OCI-M1 (cell line): ENCODE measurements at regions not wholly inside any gene's neighbourhood (a gene's known extent, or its start where the extent isn't known, plus 50 kb on each side); places are given as distances from the start of the nearest gene placed in this dataset.
A peak's percentile ranks its signal among the peaks of the same experiment; 100 is the strongest.

Experiments
- DNase-seq: peaks from one replicate; lab custom pipeline; 2025; lab: John Stamatoyannopoulos, UW

GRCh38 chr2:193980599-193980998 is 1676.4 kb upstream of the SLC39A10 start:
- DNase-seq, result no peak

DNA sequence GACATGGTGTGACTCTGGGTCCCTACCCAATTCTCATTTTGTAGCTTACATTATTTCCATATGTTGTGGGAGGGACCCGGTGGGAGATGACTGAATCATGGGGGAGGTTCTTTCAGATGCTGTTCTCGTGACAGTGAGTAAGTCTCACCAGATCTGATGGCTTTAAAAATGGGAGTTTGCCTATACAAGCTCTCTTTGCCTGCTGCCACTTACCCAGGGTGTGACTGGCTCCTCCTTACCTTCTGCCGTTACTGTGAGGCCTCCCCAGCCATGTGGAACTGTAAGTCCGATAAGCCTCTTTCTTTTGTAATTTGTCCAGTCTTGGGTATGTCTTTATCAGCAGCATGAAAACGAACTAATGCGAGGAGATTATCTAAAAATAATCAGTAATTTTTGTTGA is 1683.2 kb upstream of the SLC39A10 start:
- DNase-seq, result peak; percentile 61

- peak; percentile 72 for DNase-seq
Observed at GRCh38 chr2:193966590-193966989, 1690.4 kb upstream of the SLC39A10 start.

DNA sequence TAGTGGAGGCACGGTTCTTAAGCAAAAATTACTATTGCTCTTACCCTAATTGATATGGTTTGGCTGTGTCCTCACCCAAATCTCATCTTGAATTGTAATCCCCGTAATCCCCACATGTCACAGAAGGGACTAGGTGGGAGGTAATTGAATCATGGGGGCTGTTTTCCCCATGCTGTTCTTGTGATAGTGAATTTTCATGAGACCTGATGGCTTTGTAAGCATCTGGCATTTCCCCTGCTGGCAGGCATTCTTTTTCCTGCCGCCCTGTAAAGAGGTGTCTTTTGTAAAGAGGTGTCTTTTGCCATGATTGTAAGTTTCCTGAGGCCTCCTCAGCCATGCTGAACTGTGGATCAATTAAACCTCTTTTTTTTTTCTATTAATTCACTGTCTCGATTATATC is 1691.8 kb upstream of the SLC39A10 start:
- no peak for DNase-seq

GRCh38 chr2:193963472-193964119 is 1693.4 kb upstream of the SLC39A10 start:
- peak; percentile 87 for DNase-seq

DNA sequence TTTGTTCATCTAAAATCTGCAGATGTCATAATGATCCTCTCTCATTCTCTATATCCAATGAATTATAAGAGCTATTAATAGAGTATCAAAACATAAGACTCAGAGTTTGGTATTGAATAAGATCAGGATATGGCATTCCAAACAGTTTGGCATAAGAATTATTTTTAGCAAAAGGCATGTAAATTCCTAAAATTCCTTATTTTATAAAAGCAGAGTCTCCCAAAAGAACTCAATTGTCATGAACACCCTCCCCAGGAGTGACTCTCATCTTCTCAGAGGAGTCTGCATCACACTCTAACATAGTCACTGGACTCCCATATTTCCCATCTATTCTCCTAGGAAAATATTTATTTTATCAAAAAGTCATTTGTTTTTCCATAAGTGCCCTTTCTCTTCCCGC is 1710.2 kb upstream of the SLC39A10 start:
- DNase-seq, result no peak

DNA sequence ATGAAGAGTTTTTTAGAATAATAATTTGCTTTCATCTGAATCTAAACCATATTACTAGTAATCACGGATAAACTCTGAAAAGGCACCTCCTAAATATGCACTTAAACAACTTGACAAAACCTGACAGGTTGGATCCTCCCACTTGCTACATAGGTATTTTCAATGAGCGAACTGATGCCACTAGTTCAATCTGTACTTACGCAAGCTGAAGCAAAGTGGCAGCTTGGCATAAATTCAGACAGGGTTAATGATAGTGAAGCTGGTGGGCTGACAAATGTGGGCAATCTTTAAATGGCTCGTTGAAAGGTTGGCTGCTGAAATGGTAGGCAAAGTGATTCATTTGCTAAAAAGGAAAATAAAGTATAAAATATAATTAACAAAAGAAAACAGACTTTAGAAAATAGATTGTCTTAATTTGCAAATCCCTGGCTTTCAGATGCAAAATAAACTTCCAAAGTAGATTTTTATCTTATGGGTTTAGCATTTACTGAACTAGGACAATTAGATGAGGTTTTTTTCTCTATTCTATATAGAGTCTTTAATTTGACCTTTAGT is 1713.5 kb upstream of the SLC39A10 start:
- DNase-seq, result no peak

DNA sequence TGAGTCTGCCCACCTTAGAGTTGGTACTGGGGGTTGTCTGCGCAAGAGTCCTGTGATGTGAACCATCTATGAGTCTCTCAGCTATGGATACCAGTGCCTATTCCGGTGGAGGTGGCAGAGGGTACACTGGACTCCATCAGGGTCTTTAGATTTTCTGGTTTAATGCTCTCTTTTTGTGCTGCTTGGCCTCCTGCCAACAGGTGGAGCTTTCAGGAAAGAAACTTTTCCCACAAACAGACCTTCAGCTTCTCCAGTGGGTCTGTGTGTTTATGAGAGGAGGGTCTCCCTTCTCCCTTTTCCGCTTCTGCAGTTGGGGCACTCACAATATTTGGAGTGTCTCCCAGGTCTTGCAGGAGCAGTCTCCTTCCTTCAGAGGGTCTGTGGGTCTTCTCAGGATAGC is 1721.9 kb upstream of the SLC39A10 start:
- DNase-seq, result no peak

- peak; percentile 7 for DNase-seq
Observed at GRCh38 chr2:193929131-193929530, 1727.9 kb upstream of the SLC39A10 start.

DNA sequence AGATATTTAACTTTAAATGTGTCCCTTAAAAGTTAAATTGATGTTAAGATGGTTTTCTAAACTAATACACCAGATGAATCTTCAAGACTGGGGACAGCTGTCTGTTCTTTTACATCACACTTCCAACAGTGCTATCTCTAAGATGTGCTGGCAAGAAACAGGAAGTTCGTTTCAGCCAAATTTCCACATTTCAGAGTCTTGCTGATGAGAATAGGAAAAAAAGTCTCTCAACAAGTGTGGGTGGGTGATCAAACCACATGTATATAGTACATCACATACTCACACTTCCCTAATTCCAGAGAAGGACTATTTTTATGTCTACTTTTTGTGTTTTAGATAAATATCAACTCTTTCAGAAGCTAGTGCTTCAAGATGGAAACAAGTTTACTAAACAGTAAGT is 1712.8 kb upstream of the TMEFF2 start:
- peak; percentile 90 for DNase-seq

DNA sequence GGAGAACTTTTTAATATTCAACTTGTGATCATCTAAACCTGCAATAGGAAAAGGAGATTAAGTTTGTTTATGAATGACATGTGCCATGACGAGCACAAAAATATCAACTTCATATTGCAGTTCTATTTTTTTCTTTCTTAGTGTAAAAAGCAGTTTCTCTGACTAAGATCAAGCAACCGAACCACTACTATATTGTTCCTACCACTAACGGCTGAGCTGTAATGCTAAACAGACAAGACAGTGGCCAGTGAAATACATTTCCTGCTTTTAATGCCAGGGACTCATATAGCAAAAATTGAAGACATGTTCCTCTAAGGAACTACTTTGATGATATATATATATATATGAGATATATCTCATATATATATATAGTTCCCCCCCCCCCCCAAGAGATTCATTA is 1705.6 kb upstream of the TMEFF2 start:
- no peak for DNase-seq

DNA sequence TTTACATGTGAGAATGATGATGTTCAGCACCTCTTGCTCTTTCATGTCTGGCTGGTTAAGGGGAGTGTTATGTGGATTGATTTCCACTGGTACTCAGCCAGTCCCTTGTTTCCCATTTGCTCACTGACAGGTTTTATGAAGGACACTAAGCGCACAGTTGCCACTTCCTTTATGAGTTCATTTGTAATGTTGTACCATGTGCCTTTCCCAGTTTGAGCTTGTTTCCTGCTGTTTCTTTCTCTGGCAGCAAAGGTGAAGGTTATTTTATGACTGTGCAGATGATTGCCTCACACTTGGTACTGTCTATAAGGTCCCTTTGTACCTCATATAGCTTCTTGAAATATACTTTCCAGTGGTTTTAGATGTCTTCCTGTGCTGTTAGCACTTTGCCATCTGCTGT is 1700.5 kb upstream of the TMEFF2 start:
- DNase-seq, result no peak

- no peak for DNase-seq
Observed at GRCh38 chr2:193894081-193894480, 1699.3 kb upstream of the TMEFF2 start.

- no peak for DNase-seq
Observed at GRCh38 chr2:193891023-193891422, 1696.3 kb upstream of the TMEFF2 start.

- DNase-seq, result no peak
Observed at GRCh38 chr2:193885419-193885818, 1690.7 kb upstream of the TMEFF2 start.

GRCh38 chr2:193883820-193884219 is 1689.1 kb upstream of the TMEFF2 start:
- DNase-seq, result no peak

DNA sequence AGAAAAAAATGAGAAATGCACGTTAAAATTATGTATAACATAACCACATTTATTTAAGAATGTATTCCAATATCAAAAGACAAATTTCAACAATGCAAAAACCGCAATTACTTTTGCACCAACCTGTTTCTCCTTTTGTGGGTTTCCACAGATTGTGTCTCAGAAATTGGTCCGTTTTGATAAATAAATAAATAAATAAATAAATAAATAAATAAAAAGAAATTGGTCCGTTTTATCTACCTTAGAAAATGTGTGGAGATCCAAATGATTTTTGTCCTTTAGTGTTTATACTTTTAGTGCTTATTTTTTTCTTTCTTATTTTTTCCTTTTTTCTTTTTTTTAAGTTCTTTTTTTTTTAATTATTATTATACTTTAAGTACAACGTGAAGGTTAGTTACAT is 1682.2 kb upstream of the TMEFF2 start:
- DNase-seq, result no peak

GRCh38 chr2:193869564-193869963 is 1674.8 kb upstream of the TMEFF2 start:
- DNase-seq, result no peak

DNA sequence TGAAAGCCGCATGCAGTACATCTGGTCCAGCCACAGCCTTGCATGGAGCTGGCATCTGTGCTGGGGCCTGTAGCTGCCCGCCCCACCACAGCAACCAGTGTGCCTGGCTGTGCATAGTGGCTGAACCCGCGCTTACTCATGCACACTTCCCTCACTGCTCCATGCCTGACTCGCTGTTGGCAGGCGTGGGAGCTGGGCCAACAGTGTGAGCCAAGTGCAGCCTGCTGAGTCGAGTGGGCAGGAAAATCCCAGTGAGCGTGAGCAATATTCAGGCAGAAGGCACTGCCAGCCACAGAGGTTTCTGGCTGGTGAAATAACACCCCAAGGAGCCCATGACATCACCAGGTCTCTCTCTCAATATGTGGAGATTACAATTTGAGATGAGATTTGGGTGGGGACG is 1674.1 kb upstream of the TMEFF2 start:
- DNase-seq, result no peak

GRCh38 chr2:193868132-193868531 is 1673.4 kb upstream of the TMEFF2 start:
- no peak for DNase-seq

- no peak for DNase-seq
Observed at GRCh38 chr2:193867454-193867853, 1672.7 kb upstream of the TMEFF2 start.

DNA sequence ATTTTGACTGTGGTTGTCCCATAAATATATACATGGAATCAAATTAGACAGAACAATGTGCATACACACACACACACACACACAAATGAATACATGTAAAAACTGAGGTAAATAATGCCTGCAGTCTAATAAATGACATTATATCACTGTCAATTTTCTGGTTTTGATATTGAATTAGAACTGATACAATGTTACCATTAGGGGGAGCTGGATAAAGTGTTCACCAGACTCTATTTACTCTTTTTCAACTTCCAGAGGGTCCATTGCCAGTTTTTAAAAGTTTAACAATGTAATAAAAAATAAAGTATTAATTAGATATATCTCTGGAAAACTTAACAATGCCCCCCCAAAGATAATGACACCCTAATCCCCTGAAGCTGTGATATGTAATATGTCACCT is 1666.8 kb upstream of the TMEFF2 start:
- DNase-seq, result no peak

DNA sequence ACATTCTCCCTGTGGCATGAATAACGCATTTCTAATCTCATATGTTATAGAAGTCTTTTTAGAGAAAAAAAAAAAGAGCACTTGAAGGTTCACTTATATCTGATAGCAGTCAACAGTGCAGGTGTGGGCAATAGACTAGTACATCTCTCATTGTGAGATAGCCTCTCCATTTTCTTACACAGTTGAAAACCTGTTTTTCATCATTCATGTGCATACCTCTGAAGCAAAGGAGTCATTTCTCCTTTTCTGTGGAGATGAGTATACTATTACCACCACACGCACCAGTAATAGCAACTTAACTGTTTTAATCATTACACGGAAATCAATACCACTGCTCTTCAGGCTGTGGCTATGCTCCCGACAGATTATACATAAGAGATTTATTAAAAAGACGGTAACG is 1653.3 kb upstream of the TMEFF2 start:
- no peak for DNase-seq

- no peak for DNase-seq
Observed at GRCh38 chr2:193847130-193847529, 1652.4 kb upstream of the TMEFF2 start.
